GM21381 (cell line): ENCODE measurements at regions not wholly inside any gene's neighbourhood (a gene's known extent, or its start where the extent isn't known, plus 50 kb on each side); places are given as distances from the start of the nearest gene placed in this dataset.
A peak's percentile ranks its signal among the peaks of the same experiment; 100 is the strongest.
"Not testable (repeated sequence)": the region's sequence is repeated elsewhere in the genome, so short reads cannot be mapped to it uniquely, and the experiment has no call there.

Experiments used
- ATAC-seq: cut with Tn5 transposase; IDR thresholded peaks from one replicate; pipeline ENCODE4 v1.9.1; 2021; ENCODE audit warnings: mild to moderate bottlenecking, moderate library complexity; ENCODE audit not compliant: unreplicated experiment

- no peak for ATAC-seq
These were observed 83.8 kb upstream of the RASA1 start for GRCh38 chr5:87183896-87184295.

GRCh38 chr5:87184605-87185004 is 83.1 kb upstream of the RASA1 start:
- no peak for ATAC-seq

- ATAC-seq: no peak
These were observed 81.8 kb upstream of the RASA1 start for GRCh38 chr5:87185838-87186237.

GRCh38 chr5:87188391-87188790 is 79.3 kb upstream of the RASA1 start:
- ATAC-seq: no peak

- no peak for ATAC-seq
These were observed 77.6 kb upstream of the RASA1 start for GRCh38 chr5:87190041-87190440.

GRCh38 chr5:87190687-87191086 is 77.0 kb upstream of the RASA1 start:
- ATAC-seq: peak; percentile 74

- ATAC-seq: no peak
These were observed 76.0 kb upstream of the RASA1 start for GRCh38 chr5:87191645-87192044.

GRCh38 chr5:87195104-87195591 is 72.5 kb upstream of the RASA1 start:
- ATAC-seq: no peak

GRCh38 chr5:87195616-87196015 is 72.1 kb upstream of the RASA1 start:
- ATAC-seq: no peak

GRCh38 chr5:87198010-87198409 is 69.7 kb upstream of the RASA1 start:
- ATAC-seq: no peak

- not testable (repeated sequence) for ATAC-seq
These were observed 68.4 kb upstream of the RASA1 start for GRCh38 chr5:87199246-87199645.

GRCh38 chr5:87199704-87200103 is 68.0 kb upstream of the RASA1 start:
- ATAC-seq: not testable (repeated sequence)

GRCh38 chr5:87210076-87210475 is 57.6 kb upstream of the RASA1 start:
- ATAC-seq: no peak

- ATAC-seq: no peak
These were observed 56.9 kb upstream of the RASA1 start for GRCh38 chr5:87210743-87211142.

GRCh38 chr5:87211676-87212075 is 56.0 kb upstream of the RASA1 start:
- ATAC-seq: no peak

- not testable (repeated sequence) for ATAC-seq
These were observed 55.5 kb upstream of the RASA1 start for GRCh38 chr5:87212183-87212582.

GRCh38 chr5:87217480-87217879 is 50.2 kb upstream of the RASA1 start:
- not testable (repeated sequence) for ATAC-seq
